GM18517 (cell line): ENCODE measurements at regions not wholly inside any gene's neighbourhood (a gene's known extent, or its start where the extent isn't known, plus 50 kb on each side); places are given as distances from the start of the nearest gene placed in this dataset.
"Not testable (repeated sequence)": the region's sequence is repeated elsewhere in the genome, so short reads cannot be mapped to it uniquely, and the experiment has no call there.

Source experiments
- ATAC-seq: cut with Tn5 transposase; IDR thresholded peaks from one replicate; pipeline ENCODE4 v1.9.1; 2021; ENCODE audit warnings: mild to moderate bottlenecking, moderate library complexity; ENCODE audit not compliant: unreplicated experiment

DNA sequence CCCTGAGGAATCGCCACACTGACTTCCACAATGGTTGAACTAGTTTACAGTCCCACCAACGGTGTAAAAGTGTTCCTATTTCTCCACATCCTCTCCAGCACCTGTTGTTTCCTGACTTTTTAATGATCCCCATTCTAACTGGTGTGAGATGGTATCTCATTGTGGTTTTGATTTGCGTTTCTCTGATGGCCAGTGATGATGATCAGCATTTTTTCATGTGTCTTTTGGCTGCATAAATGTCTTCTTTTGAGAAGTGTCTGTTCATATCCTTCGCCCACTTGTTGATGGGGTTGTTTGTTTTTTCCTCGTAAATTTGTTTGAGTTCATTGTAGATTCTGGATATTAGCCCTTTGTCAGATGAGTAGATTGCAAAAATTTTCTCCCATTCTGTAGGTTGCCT, 223.5 kb downstream of the MAF start:
- not testable (repeated sequence) for ATAC-seq

DNA sequence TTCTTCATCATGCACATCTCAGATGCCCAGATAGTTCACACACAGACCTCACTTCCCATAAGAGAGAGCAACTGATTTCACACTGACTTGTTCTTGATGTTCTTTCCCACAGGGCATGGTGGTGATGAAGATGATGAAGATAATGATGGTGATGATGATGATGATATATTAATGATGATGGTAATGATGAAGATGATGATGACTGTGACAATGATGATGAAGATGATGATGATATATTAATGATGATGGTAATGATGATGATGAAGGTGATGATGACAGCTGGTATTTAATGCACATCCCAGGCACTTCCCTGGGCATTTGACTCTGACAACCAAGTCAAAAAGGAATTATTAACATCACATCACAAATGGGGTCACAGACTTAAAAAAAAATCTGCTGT, 225.2 kb downstream of the MAF start:
- ATAC-seq, result no peak

DNA sequence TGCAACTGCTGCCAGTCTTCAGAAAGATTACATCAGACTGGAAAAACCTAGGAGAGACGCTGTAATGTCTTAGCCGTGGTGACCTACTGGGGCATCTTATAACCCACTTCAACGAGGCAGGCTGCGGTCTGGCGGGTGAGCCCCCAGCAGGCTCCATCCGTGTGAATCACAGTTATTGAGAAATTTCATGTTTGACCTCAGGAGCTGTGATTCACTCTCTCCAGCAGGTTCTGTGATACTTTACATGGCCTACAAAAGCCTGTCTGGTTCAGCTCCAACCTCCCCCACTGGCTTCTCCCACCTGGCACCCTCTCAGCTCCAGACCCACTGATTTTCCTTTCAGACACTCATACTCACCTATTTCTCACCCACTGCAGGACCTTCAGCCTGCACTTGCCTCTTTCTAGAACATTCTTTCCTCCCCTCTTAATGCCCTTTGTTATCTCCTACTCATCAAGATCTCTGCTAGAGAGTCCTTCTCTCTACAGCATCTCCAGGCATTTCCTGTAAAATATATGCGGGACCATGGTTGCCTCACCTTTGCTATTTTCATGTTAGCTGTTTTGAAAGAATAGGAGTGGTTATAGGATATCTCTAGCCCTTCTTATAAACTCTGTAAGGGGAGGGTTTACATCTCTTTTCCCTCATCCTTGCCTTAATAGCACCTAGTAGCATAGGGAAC, 227.9 kb downstream of the MAF start:
- no peak for ATAC-seq

DNA sequence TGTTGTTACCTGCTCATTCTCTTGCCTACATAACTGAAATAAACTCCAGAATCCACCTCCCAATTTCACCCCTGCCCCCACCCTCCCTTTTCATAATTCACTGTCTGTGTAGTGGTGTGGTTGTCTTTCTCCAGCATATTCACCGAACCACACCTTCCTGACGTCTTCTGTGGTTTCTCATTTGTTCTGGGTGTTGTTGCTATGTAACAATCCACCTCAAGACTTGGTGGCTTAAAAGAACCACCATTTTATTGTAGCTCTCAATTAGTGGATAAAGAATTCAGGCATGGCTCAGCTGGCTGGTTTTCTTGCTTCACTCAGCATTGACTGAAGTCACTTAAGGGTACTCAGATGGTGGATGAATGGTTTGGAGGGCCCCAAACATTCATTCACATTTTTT, 229.8 kb downstream of the MAF start:
- no peak for ATAC-seq

DNA sequence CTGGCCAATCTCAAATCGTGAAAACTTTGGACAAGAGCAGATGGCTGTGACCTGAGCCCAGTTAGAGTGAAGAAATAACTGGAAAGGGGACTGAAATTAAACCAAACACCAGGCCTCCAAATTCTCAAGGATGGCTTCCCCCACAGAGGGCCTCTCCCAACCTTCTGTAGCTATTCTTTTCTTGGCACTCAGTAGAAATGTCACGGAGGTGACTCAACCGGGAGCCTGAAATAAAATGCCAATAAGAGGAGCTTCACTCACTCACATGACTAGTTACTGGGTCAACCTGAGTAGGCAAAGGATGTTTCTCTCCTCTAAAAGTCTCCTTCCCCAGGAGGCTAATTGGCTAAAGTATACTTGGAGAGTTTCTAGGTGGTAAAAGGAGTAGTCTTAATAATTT, 230.7 kb downstream of the MAF start:
- ATAC-seq, result no peak

DNA sequence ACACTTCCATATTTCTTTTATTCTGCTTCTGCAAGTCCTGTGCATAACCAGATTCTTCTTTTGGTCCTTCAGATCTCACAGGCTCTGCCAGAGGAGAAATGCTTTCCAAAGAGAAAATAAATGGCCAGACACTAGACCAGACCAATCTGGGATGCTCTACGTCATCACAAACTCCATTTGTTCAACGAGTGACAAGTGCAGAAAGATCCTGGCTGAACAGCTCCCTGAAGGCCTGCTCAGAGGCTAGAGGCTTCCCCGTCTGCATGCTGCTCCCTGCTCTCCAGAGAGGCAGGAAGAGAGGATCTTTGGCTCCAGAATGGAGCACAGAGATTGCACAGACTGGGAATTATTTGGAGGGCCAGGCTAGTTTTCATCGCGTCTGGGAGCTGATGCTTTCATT, 232.7 kb downstream of the MAF start:
- no peak for ATAC-seq

DNA sequence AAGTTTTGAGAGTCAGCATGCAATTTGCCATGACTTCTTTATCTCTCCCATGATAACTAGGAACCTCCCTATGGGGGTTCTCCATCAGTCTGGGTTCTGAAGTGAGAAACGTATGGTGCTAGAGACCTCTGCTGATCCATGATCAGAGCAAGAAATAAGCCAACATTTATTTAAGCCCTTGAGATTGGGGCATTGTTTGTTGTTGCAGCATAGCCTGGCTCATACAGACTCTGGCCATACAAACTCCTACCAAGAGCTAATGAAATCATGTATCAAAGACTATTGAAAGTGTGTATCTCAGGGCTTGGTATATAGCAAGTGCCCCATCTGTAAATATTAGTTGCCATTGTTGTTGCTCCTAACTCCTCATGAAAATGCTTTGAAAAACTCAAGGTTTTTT, 233.9 kb downstream of the MAF start:
- ATAC-seq, result no peak

DNA sequence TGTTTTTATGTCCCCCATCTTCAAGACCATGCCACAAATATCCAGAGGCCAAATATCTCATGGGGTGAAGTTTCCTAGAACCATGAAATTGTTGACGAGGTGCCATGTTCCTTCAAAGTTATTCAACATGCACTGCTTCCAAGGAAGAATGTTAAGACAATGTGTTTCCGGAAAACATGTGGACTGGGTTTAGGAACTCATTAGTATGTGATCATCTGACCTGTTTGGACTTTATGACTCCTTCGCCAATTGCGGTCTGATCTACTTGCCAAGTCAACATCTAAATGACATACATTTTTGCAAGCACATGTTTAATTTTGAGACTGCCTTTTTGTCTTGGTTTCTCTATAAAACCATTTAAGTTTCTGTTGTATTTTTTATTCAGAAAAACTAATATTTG, 234.8 kb downstream of the MAF start:
- ATAC-seq, result no peak

DNA sequence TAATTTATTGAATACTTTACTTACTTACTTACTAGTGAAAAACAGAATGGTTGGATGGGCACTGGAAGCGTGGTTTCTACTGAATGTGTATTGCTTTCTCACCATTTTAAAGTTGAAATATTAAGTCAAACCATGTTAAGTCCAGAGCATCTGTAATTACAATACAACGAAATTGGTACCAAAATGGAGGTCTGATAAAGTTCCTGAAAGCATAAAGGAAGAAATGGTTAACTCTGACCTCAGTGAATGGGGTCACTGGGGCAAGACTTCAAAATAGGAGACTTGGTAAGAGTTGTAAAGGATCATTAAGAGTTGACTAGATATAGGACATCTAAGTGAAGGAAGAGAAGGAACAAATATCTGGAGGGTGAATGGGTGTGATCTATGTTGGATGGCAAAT, 237.1 kb downstream of the MAF start:
- ATAC-seq, result no peak

DNA sequence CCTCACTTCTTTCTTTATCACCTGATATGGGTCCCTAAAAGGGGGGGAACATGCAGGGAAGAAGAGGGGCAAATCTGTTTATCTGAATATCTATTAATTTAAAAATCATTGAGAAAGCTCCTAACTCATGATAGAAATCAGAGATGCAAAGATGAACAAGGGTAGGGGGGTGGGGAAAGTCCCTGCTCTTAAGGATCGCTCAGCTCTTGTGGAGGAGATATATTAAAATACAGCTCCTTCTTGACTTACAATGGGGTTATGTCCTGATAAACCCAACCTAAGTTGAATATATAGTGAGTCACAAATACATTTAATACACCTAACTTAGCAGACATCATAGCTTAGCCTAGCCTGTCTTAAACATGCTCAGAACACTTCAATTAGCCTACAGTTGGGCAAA, 237.5 kb downstream of the MAF start:
- no peak for ATAC-seq

DNA sequence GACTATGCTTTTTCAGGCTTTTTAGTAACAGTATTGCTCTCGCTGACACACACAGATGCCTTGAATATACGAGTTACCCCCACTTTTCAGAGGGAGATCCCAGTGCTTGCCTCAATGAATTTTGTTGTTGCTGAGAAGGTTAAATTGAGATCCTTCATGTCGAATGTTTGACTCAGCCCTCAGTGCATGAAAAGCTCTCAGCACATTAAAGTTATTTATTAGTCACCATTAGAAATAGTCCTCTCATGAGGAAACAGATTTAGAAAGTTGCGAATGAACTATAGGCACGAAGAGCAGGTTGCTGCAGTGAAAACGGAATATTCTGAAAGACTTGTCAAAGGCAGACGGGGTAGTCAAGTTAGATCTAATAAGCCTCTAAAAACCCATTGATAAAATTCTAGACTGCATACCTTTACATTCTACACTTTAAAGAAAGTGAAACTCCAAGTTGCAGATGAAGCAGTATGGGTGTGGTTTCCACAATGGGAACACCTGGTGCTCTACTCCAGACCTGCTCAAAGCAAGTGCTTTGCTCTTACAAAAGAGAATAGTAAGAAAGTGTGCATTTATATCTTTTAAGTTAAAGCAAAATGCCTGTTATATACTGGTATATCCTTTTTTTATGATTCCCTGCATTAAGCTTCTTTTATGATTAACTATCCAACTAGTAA, 238.1 kb downstream of the MAF start:
- no peak for ATAC-seq

DNA sequence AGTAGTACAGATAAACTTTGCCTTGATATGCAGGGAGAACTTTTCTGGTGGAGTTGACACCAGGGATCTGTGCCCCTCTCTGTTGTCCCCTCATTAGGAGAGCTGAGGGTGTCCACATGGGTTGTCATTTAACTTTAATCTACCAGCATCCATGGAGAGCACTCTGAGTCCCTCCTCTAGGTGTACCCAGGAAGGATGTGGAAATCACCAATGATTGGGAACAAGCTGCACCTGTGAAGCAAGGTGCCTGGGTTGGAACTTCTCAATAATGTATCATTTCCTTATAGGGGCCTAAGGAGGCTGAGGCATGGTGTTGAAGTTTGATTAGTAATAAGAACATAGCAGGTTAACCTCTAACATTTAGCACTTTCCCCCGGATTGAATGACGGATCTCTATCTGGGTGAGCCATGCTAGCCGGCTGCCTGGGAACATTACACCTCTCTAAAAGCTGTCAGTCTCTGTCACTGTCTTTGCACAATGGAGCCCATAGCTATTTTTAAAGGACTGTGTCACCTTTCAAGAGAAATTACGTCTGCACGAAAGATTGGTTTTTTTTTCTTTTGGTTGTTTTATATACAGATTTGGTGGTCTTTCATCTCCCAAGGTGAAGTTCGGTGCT, 239.3 kb downstream of the MAF start:
- no peak for ATAC-seq

DNA sequence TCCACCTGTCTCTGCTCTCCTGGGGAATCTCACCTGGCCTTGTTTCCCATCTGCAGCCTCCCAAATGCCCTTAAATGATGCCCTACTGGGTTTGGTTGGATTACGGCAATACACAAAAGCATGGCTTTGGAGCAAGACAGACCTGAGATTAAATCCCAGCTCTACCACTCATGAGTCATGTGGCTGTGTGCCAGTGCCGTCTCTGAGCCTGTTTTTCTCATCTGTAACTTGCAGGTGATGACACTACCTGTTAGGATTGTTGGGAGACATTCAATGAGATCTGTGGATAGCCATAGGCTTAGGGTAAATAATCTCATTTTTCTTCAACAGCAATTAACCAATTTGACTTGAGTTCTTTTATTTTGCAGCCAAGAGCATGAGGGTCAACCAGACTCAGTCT, 240.3 kb downstream of the MAF start:
- ATAC-seq, result no peak

DNA sequence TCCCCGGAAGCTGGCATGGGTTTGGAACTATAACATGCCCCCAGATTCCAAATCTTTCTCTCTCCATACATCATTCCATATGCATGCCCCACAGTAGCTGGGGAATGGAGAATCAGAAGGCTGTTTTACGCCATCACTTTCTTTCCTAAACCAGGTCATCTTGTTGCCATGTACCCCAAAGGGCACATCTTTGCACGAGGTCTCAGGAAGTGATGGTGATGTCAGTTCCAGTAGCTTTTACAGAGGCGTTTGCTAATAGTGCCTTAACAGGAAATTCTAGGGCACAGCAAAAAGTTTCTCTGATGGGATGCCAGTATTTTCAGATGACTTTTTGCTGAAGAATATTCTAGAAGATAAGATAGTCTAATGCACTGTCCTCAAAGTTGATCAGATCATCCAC, 241.5 kb downstream of the MAF start:
- ATAC-seq, result no peak

DNA sequence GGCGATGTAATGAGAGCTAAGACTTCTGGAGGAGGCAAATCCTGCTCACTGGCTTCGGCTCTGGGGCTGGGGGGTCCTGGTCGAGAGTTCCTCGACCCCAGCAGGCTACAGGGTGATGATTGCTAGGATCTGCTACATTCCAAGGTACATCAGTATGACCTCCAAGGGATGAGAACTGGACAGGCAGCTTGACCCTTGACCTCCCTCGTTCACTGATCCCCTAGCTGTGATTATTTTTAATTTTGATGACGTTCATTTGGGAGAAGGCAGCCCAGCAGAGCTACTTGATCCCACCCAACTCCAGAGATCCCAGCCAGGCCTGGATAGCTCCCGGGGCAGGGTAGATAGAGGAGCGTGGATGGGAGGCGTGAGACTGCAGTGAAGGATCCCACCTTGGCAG, 242.3 kb downstream of the MAF start:
- no peak for ATAC-seq

DNA sequence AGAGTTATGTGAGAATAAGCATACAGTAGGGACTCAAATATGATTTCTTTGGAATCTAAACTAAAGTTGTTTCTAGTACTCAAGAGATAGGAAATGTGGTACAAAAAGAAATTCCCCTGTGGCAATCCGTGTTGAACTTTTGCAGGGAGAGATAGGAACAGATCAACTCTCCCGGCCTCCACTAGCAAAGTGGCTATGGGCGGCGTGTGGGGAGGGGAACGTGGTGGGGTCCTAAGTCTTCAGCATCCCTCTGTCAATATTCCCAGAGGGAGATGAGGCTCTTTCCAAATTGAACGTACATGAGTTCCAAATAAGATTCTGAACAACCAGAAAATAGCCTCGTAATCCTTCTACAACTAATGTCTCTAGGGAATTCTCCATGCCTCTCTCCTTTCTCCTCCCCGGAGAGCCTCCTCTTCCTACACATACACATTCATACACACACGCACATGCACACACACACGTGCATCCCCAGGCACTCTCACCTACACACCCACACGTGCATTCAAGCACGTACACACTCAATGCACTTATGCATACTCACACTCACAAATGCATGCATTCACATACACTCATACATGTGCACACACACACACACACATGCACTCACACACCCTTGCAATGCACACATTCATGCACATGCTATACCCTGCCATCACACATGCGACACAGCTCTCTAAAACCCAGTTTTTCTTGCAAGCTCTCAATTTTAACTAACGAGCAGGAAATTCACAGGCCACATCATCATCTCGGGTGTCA, 244.8 kb downstream of the MAF start:
- no peak for ATAC-seq

DNA sequence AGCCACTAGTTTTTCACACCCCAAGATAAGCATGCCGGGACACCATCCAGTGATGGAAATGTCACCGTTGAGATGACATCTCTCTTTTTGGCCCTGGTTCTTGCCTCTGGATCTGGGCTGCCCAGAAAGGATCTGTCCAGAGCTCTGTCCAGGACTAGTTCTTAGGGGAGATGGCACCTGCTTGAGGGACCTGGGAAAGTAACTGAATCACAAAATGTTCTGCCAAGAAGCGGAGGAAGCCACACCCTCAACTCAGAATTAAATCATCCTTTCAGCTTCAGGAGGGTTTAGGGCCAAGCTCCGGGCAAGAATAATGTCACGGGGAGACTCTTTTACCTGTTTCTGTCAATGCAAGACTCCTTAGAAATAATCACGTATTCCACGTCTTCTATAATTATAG, 248.6 kb downstream of the MAF start:
- ATAC-seq, result no peak

DNA sequence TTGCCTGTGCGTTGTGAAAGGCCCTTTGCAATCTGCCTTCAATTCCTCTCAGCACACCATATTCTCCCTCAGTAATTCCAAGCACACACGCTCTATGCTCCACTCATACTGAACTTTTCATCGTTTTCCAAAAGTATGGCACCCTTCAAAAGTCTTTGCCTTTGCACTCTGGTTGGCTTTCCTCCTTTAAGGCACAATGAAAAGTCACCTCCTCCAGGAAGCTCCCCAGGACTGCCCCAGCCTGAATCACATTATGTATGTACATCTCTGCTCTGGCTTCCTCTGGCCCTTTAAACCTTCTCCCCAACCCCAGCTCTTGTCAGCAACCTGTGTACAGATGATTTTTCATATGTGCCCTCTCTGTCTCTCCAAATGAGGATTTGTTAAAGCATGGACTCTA, 250.7 kb downstream of the MAF start:
- no peak for ATAC-seq

DNA sequence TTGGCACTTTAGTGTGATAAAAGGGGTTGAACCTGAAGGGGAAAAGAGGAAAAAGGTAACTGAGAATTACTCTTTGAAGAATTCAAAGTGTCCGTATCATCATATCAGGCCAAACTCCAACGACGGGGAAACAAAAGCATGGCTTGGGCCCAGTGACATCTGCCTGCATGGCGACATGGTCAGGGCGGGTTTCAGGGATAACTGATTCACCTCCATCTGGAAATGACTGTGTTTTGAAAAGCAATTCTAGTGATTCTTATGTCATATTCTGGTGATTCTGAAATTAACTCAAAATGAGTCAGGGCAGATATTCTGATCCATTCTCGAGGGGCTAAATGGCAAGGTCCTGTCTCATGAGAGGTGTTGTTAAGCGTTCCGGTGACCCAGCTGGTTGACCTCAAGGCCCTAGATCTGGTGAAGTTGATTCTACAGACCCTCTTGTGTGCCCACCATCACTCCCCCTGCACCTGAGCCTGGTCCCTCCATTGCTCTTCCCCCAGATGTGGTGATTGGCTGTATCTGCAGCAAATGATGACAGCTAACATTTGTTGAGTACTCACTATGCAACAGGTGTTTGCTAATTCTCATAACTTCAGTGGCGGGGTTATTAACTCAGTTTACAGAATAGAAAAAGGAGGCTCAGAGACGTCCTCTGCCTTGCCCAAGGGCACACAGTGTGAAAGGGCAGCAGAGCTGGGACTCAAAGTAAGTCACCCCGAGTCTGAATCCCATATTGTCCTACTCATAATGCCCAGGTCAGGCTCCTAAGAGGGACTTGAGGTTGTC, 251.8 kb downstream of the MAF start:
- ATAC-seq, result no peak

DNA sequence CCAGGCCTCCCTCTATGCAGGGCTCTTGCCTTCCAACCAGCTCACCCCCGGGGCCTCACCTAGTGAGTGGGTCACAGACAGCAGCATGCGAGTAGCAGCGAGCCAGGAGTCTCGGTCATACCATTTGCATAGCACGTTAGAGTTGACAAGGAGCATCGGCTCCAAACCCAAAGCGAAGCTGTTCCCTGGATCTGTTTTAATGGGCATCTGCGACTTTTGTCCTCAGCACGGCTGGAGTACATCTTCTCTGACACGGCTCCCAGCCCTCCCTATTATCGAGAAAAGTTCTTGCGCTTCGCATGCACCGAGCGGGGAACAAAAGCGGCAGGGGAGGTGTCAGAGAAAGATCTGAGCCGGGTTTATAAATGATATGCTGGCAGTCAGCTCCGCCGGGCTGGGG, 253.3 kb downstream of the MAF start:
- ATAC-seq, result no peak

DNA sequence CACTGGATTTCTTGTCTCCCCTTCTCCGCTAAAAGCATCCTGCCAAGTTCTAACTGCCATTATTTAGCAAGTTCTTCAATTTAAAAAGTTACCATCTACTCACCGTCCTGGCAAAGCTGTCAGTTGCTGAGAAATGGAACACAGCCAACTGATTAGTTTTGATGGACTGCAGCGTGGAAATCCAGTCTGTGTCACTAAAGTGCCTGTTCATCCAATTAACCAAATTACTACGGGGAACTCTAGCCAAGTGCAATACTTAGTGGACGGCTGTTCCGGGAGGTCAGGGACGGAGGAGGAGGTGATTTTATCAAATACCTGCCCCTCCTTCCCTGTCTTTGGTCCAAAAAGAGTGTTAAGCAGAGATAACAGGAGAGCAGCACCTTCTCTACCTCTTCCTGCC, 260.7 kb downstream of the MAF start:
- ATAC-seq, result no peak
